ENCODE measurements at regions not wholly inside any gene's neighbourhood (a gene's known extent, or its start where the extent isn't known, plus 50 kb on each side); places are given as distances from the start of the nearest gene placed in this dataset.

- H3K27me3 ChIP-seq (replicated peaks; ENCODE audit: insufficient read depth, low read length) = no peaks in the 10 kb centered on the region
Observed at GRCh38 chr16:17832738-17833137, 362.0 kb upstream of the XYLT1 start.

GRCh38 chr16:17831330-17831729, 360.6 kb upstream of the XYLT1 start:
- no peak for TF ChIP-seq CTCF (IDR thresholded peaks at IDR 0.05; ENCODE audit: low read length)
- TF ChIP-seq EZH2phosphoT487 (IDR thresholded peaks at IDR 0.05; ENCODE audit: low read length) = no peak
- no peak for TF ChIP-seq EZH2 (optimal IDR thresholded peaks at IDR 0.05; ENCODE audit: low read depth, low read length)
- Histone ChIP-seq H3K79me2 (ENCODE audit: low read length) (no peaks in the 10 kb centered on the region), H3K27ac (ENCODE audit: low read length) (no peak overlapping the region), H3K27me3 (replicated peaks; ENCODE audit: insufficient read depth, low read length) (no peaks in the 10 kb centered on the region), H3K4me2 (ENCODE audit: low read depth, low read length) (no peak overlapping the region), H3F3A (ENCODE audit: insufficient read depth, low read length) (no peaks in the 10 kb centered on the region), H3K4me3 (ENCODE audit: low read length) (no peak overlapping the region), H3K9me3 (replicated peaks; ENCODE audit: insufficient read depth, low read length) (no peaks in the 10 kb centered on the region), H2AFZ (ENCODE audit: low read length) (no peak overlapping the region), H4K20me1 (ENCODE audit: insufficient read depth, low read length) (no peaks in the 10 kb centered on the region), H3K9ac (ENCODE audit: low read length) (no peak overlapping the region), H3K36me3 (replicated peaks; ENCODE audit: insufficient read depth, low read length) (no peaks in the 10 kb centered on the region), H3K9me2 (replicated peaks; ENCODE audit: insufficient read depth, low read length) (no peaks in the 10 kb centered on the region), H3K4me1 (ENCODE audit: low read length) (no peaks in the 10 kb centered on the region)
- no peak for DNase-seq

More at GRCh38 chr16:17832738-17833137, 362.0 kb upstream of the XYLT1 start:
- Histone ChIP-seq H3K4me1 (ENCODE audit: low read length) (no peaks in the 10 kb centered on the region), H3K79me2 (ENCODE audit: low read length) (no peaks in the 10 kb centered on the region), H3K36me3 (replicated peaks; ENCODE audit: insufficient read depth, low read length) (no peaks in the 10 kb centered on the region), H3K9me3 (replicated peaks; ENCODE audit: insufficient read depth, low read length) (no peaks in the 10 kb centered on the region), H3K9me2 (replicated peaks; ENCODE audit: insufficient read depth, low read length) (no peaks in the 10 kb centered on the region), H3K9ac (ENCODE audit: low read length) (no peak overlapping the region), H4K20me1 (ENCODE audit: insufficient read depth, low read length) (no peaks in the 10 kb centered on the region), H3F3A (ENCODE audit: insufficient read depth, low read length) (no peaks in the 10 kb centered on the region), H3K27ac (ENCODE audit: low read length) (no peak overlapping the region), H2AFZ (ENCODE audit: low read length) (no peak overlapping the region), H3K4me3 (ENCODE audit: low read length) (no peak overlapping the region), H3K4me2 (ENCODE audit: low read depth, low read length) (no peak overlapping the region)
- TF ChIP-seq EZH2 (optimal IDR thresholded peaks at IDR 0.05; ENCODE audit: low read depth, low read length) (no peak), EZH2phosphoT487 (IDR thresholded peaks at IDR 0.05; ENCODE audit: low read length) (no peak), CTCF (IDR thresholded peaks at IDR 0.05; ENCODE audit: low read length) (no peak)
- DNase-seq = no peak

- Histone ChIP-seq H3K27ac (ENCODE audit: low read length) (no peak overlapping the region), H3K79me2 (ENCODE audit: low read length) (no peaks in the 10 kb centered on the region), H3K27me3 (replicated peaks; ENCODE audit: insufficient read depth, low read length) (no peaks in the 10 kb centered on the region), H3K9ac (ENCODE audit: low read length) (no peak overlapping the region), H4K20me1 (ENCODE audit: insufficient read depth, low read length) (no peaks in the 10 kb centered on the region), H3K4me2 (ENCODE audit: low read depth, low read length) (no peak overlapping the region), H2AFZ (ENCODE audit: low read length) (no peak overlapping the region), H3K4me1 (ENCODE audit: low read length) (no peaks in the 10 kb centered on the region), H3F3A (ENCODE audit: insufficient read depth, low read length) (no peaks in the 10 kb centered on the region), H3K36me3 (replicated peaks; ENCODE audit: insufficient read depth, low read length) (no peaks in the 10 kb centered on the region), H3K9me2 (replicated peaks; ENCODE audit: insufficient read depth, low read length) (no peaks in the 10 kb centered on the region), H3K4me3 (ENCODE audit: low read length) (no peak overlapping the region), H3K9me3 (replicated peaks; ENCODE audit: insufficient read depth, low read length) (no peaks in the 10 kb centered on the region)
- DNase-seq = no peak
- TF ChIP-seq CTCF (IDR thresholded peaks at IDR 0.05; ENCODE audit: low read length) (no peak), EZH2 (optimal IDR thresholded peaks at IDR 0.05; ENCODE audit: low read depth, low read length) (no peak), EZH2phosphoT487 (IDR thresholded peaks at IDR 0.05; ENCODE audit: low read length) (no peak)
Observed at GRCh38 chr16:17830651-17831050, 359.9 kb upstream of the XYLT1 start.

All from MM.1S (cell line).